Calu3 (cell line): ENCODE measurements at regions not wholly inside any gene's neighbourhood (a gene's known extent, or its start where the extent isn't known, plus 50 kb on each side); places are given as distances from the start of the nearest gene placed in this dataset.

Experiments
- BruUV-seq: library from RNA; stranded (reverse); fragments of 400-500 nt; replicated peaks from 2 replicates; lab custom pipeline; 2021; lab: Mats Ljungman, UMichigan
- CTCF ChIA-PET: fragments of 300-600 bp; sonication (Branson Sonifier 250); formaldehyde crosslinking; loops from one replicate; lab custom pipeline; 2022; ENCODE audit warnings: antibody characterized with exemption; lab: Charles Lee
- DNase-seq: peaks from one replicate; pipeline ENCODE4 v3.0.0; 2022
- H3K27ac Mint-ChIP-seq: one replicate; pipeline ENCODE4 v1.8.0; 2022; ENCODE audit warnings: mixed read lengths; ENCODE audit not compliant: unreplicated experiment
- H3K27me3 Mint-ChIP-seq: one replicate; pipeline ENCODE4 v1.8.0; 2022; ENCODE audit warnings: mixed read lengths; ENCODE audit not compliant: unreplicated experiment
- H3K36me3 Mint-ChIP-seq: one replicate; pipeline ENCODE4 v1.8.0; 2022; ENCODE audit warnings: mild to moderate bottlenecking, moderate library complexity, mixed read lengths; ENCODE audit not compliant: insufficient read depth, unreplicated experiment
- H3K4me1 Mint-ChIP-seq: one replicate; pipeline ENCODE4 v1.8.0; 2022; ENCODE audit warnings: mild to moderate bottlenecking, low read depth, mixed read lengths; ENCODE audit not compliant: unreplicated experiment
- H3K4me3 Mint-ChIP-seq: one replicate; pipeline ENCODE4 v1.8.0; 2022; ENCODE audit warnings: mild to moderate bottlenecking, low read depth, moderate library complexity, mixed read lengths; ENCODE audit not compliant: unreplicated experiment
- H3K9me3 Mint-ChIP-seq: one replicate; pipeline ENCODE4 v1.8.0; 2022; ENCODE audit warnings: low read depth, mixed read lengths; ENCODE audit not compliant: unreplicated experiment
- CTCF ChIP-seq: fragments of 200-600 bp; IDR thresholded peaks from one replicate; pipeline ENCODE4 v1.8.0; 2022; ENCODE audit warnings: antibody characterized with exemption; ENCODE audit not compliant: unreplicated experiment
- intact Hi-C: fragments of 100-400 bp; cut with micrococcal nuclease; formaldehyde crosslinking; loops from one replicate; pipeline ENCODE4 v1.10.0; 2022; ENCODE audit not compliant: unreplicated experiment

DNA sequence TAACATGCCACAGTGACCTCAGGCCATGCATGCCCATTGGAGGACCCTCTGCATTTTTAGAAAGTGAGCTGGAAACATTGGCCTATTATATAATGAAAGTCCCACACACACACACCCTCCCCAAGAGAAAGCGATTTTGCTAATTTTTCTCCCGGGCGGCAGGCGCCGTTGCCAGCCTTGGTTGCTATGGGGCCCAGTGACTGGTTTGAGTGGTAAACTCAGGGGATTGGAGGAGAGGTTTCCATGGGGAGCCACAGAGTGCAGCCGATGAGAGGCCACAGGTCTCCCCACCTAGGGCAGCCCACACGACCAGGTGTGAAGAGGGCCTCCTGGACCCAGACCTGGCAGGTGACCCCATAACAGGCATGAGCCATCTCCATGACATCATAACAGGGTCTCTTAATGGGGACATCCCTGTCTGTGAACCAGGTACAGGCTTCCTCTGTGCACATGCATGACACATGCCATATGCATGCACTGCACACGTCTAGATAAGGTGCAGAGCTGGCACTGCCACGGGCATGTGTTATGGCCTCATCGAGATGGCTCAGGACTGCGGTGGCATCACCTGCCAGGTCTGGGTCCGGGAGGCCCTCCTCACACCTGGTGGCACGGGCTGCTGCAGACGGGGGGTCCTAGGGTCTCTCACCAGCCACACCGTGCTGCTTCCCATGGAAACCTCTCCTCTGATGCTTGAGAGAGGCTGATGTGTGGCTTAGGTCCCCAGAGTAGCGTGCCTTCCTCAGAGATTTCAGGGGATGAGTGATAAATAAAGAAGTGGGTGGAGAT is 144.1 kb downstream of the RBFOX3 start:
- no peak for TF ChIP-seq CTCF
- CTCF ChIA-PET = no interaction called here
- no peak overlapping the region for H3K27ac Mint-ChIP-seq
- no peaks in the 10 kb centered on the region for H3K36me3 Mint-ChIP-seq
- H3K4me1 Mint-ChIP-seq = no peaks in the 10 kb centered on the region
- peaks cover 12% of the 10 kb centered on the region for H3K27me3 Mint-ChIP-seq
- intact Hi-C loops = no loop called here
- no peaks in the 10 kb centered on the region for H3K9me3 Mint-ChIP-seq
- BruUV-seq = no TSS peak
- no peak for DNase-seq
- H3K4me3 Mint-ChIP-seq = no peak overlapping the region

DNA sequence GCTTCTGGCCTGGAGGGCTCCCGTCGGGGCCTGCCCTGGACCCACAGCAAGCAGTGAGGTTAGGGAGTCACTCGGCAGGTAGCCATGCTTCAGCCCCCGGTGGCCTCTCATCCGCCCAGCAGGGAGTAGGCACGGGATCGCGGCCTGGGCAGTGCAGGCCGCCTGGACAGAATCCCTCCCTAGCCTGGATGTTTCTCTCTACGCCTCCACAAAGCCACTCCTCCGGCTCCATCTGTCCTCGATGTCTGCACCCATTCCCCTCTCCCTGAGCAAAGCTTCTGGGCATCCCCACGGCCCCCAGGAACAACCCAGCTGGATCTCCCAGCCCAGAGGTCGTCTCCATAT is 145.2 kb downstream of the RBFOX3 start:
- Mint-ChIP-seq H3K36me3 (no peaks in the 10 kb centered on the region), H3K27ac (no peak overlapping the region), H3K4me1 (no peaks in the 10 kb centered on the region), H3K4me3 (no peak overlapping the region), H3K27me3 (peaks cover 23% of the 10 kb centered on the region), H3K9me3 (no peaks in the 10 kb centered on the region)
- CTCF ChIA-PET = no interaction called here
- TF ChIP-seq CTCF = no peak
- no peak for DNase-seq
- intact Hi-C loops = no loop called here
- no TSS peak for BruUV-seq

- Mint-ChIP-seq H3K4me3 (no peak overlapping the region), H3K4me1 (no peaks in the 10 kb centered on the region), H3K36me3 (no peaks in the 10 kb centered on the region), H3K9me3 (no peaks in the 10 kb centered on the region), H3K27ac (no peak overlapping the region), H3K27me3 (peaks cover 28% of the 10 kb centered on the region)
- no TSS peak for BruUV-seq
- intact Hi-C loops = no loop called here
- no peak for TF ChIP-seq CTCF
- DNase-seq = no peak
- CTCF ChIA-PET = no interaction called here
Measured at GRCh38 chr17:79465011-79465680, 145.7 kb downstream of the RBFOX3 start.

DNA sequence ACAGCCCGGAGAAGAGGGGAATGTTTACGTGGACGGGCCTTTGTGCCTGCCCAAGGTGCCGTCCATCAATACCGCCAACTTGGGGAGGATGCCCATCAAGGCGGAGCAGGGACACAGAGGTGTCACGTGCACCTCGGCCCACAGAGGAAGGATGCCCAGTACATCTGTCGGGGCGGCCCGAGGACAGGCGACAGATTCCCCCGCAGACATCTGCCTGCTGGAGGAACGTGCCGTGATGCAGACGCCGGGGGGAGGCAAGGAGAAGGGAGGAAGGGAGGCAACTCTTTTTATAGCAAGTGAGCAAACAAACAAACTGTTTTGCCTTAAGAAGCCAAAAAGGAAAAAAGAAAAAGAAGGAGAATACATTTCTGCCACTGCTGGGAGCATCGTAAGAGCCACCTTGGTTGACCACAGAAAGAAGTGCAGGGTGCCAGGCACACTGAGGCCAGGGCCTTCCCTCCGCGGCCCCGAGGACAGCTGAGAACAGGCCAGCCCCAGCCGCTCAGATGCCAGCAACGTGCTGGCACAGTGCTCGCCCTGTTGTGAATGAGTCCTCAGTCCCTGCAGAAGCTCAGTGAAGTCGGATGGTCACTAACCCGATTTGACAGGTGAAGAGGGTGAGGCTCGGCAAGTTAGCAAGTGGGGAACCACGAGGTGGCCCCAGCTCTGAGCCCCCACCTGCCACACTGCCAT is 146.4 kb downstream of the RBFOX3 start:
- no peak for DNase-seq
- CTCF ChIA-PET = no interaction called here
- Mint-ChIP-seq H3K36me3 (no peaks in the 10 kb centered on the region), H3K4me3 (no peak overlapping the region), H3K27ac (no peak overlapping the region), H3K27me3 (peaks cover 35% of the 10 kb centered on the region), H3K9me3 (no peaks in the 10 kb centered on the region), H3K4me1 (no peaks in the 10 kb centered on the region)
- no peak for TF ChIP-seq CTCF
- intact Hi-C loops = no loop called here
- BruUV-seq = no TSS peak
